HepG2 (cell line): ENCODE measurements at regions not wholly inside any gene's neighbourhood (a gene's known extent, or its start where the extent isn't known, plus 50 kb on each side); places are given as distances from the start of the nearest gene placed in this dataset.

Experiments used
- BATF2 ChIP-seq: sonication (generic); formaldehyde crosslinking; IDR thresholded peaks from 2 replicates; pipeline ENCODE4 v1.8.0; 2022; ENCODE audit warnings: mild to moderate bottlenecking, missing genetic modification reagents, moderate library complexity
- CEBPZ ChIP-seq: IDR thresholded peaks from 2 replicates; pipeline ENCODE4 v1.6.1; 2012; ENCODE audit warnings: low read length, improper control_type of control experiment
- CENPT ChIP-seq: sonication (generic); formaldehyde crosslinking; IDR thresholded peaks from 2 replicates; pipeline ENCODE4 v1.8.0; 2022; ENCODE audit warnings: low read depth, mild to moderate bottlenecking, moderate library complexity, missing genetic modification reagents
- CHCHD3 ChIP-seq: sonication (generic); formaldehyde crosslinking; IDR thresholded peaks from 2 replicates; pipeline ENCODE4 v1.8.0; 2022; ENCODE audit warnings: mild to moderate bottlenecking, missing genetic modification reagents, moderate library complexity
- ELF4 ChIP-seq: sonication (generic); formaldehyde crosslinking; IDR thresholded peaks from 2 replicates; pipeline ENCODE4 v1.5.0; 2020; ENCODE audit warnings: missing genetic modification reagents, mild to moderate bottlenecking, moderate library complexity, borderline replicate concordance
- FOXM1 ChIP-seq: sonication (generic); formaldehyde crosslinking; IDR thresholded peaks from 2 replicates; pipeline ENCODE4 v1.5.0; 2020; ENCODE audit warnings: missing genetic modification reagents
- FOXO4 ChIP-seq: sonication (generic); formaldehyde crosslinking; conservative IDR thresholded peaks from 2 replicates; pipeline ENCODE4 v1.8.1; 2023; ENCODE audit warnings: missing genetic modification reagents
- HDAC2 ChIP-seq: sonication (generic); formaldehyde crosslinking; IDR thresholded peaks from 2 replicates; pipeline ENCODE4 v1.4.0; 2020; ENCODE audit warnings: missing genetic modification reagents
- KDM5B ChIP-seq: sonication (generic); formaldehyde crosslinking; IDR thresholded peaks from 2 replicates; pipeline ENCODE4 v1.4.0; 2020; ENCODE audit warnings: missing genetic modification reagents, mild to moderate bottlenecking, borderline replicate concordance
- KLF11 ChIP-seq: IDR thresholded peaks from 2 replicates; pipeline ENCODE4 v1.6.1; 2016; ENCODE audit warnings: missing compliant biosample characterization
- LCORL ChIP-seq, 2 experiments: fragments of 450-650 bp in 1 of 2; sonication (generic) in 1 of 2; formaldehyde crosslinking in 1 of 2; IDR thresholded peaks; 2 replicates each; pipeline versions ENCODE4 v1.5.0 to v1.6.1; 2017 to 2020; ENCODE audit warnings: antibody characterized with exemption in 1 of 2, missing genetic modification reagents in 1 of 2
- NFATC3 ChIP-seq: sonication (generic); formaldehyde crosslinking; IDR thresholded peaks from 2 replicates; pipeline ENCODE4 v1.5.1; 2020; ENCODE audit warnings: mild to moderate bottlenecking, missing genetic modification reagents
- NKX3-1 ChIP-seq: sonication (generic); formaldehyde crosslinking; IDR thresholded peaks from 2 replicates; pipeline ENCODE4 v1.5.0; 2020; ENCODE audit warnings: missing genetic modification reagents
- SAFB2 ChIP-seq: sonication (generic); formaldehyde crosslinking; IDR thresholded peaks from 2 replicates; pipeline ENCODE4 v1.5.1; 2020; ENCODE audit warnings: missing genetic modification reagents, low read depth, mild to moderate bottlenecking, borderline replicate concordance
- ZKSCAN5 ChIP-seq: sonication (generic); formaldehyde crosslinking; IDR thresholded peaks from 2 replicates; pipeline ENCODE4 v1.5.1; 2020; ENCODE audit warnings: mild to moderate bottlenecking, missing genetic modification reagents
- ZNF550 ChIP-seq: sonication (generic); formaldehyde crosslinking; IDR thresholded peaks from 2 replicates; pipeline ENCODE4 v1.4.0; 2020; ENCODE audit warnings: mild to moderate bottlenecking, missing genetic modification reagents, borderline replicate concordance
- ZNF577 ChIP-seq: sonication (generic); formaldehyde crosslinking; IDR thresholded peaks from 2 replicates; pipeline ENCODE4 v1.4.0; 2020; ENCODE audit warnings: mild to moderate bottlenecking, low read depth, missing genetic modification reagents, borderline replicate concordance
- ZNF629 ChIP-seq: sonication (generic); formaldehyde crosslinking; conservative IDR thresholded peaks from 2 replicates; pipeline ENCODE4 v1.5.0; 2020; ENCODE audit warnings: missing genetic modification reagents
- ZNF775 ChIP-seq: sonication (generic); formaldehyde crosslinking; IDR thresholded peaks from 2 replicates; pipeline ENCODE4 v1.4.0; 2020; ENCODE audit warnings: missing genetic modification reagents, mild to moderate bottlenecking, moderate library complexity, borderline replicate concordance
- TF ChIP-seq, protein P1 (sequence below): sonication (generic); formaldehyde crosslinking; IDR thresholded peaks from 2 replicates; pipeline ENCODE4 v1.4.0; 2020; ENCODE audit warnings: missing genetic modification reagents
- TF ChIP-seq, protein P2 (sequence below): IDR thresholded peaks from 2 replicates; pipeline ENCODE4 v1.6.1; 2018; ENCODE audit warnings: missing genetic modification reagents
- TF ChIP-seq, protein P3 (sequence below): sonication (generic); formaldehyde crosslinking; IDR thresholded peaks from 2 replicates; pipeline ENCODE4 v1.8.0; 2022; ENCODE audit warnings: mild to moderate bottlenecking, missing genetic modification reagents, moderate library complexity

DNA sequence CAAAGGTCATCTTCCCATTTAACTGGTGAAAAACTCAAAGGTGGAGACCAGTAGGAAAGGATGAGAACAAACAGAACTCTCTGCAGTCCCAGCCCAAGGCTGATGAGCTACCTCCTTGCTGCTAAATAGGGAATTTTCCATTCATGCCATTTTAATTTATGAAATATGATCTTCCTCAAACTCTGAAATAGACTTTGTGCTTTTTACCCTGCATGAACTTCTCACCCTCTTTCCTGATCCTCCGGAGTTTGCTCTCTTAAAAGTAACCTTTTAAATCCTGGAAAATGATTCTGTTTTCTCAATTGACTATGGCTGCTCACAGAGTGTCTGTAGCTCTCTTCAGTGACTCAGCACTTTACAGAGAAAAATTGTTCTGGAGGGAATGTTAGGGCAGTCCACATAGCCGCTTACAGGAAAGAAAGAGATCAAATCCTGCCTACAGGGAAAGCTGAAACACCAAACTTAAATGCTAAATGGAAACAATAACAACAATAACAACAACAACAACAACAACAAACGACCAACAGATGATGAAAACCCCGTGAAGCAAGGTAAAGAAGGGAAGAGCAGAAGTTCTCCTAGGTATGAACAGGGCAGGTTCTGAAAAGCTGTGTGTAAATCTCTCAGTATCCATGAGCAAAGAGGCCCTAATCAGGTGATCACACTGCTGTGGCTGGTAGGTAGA is 79.8 kb upstream of the SESTD1 start (continued):
- TF ChIP-seq HDAC2 (CRISPR knock-in tag) (no peak; the same call in 1 of the 2 replicates), CEBPZ (no peak), ZNF775 (CRISPR knock-in tag) (no peak), FOXO4 (CRISPR knock-in tag) (no peak), ZKSCAN5 (CRISPR knock-in tag) (no peak), NKX3-1 (CRISPR knock-in tag) (peak; percentile 46; the same call in 1 of the 2 replicates), ZNF550 (CRISPR knock-in tag) (no peak), SAFB2 (CRISPR knock-in tag) (no peak), ELF4 (CRISPR knock-in tag) (no peak), KDM5B (CRISPR knock-in tag) (no peak), KLF11 (CRISPR knock-in tag) (no peak), NFATC3 (CRISPR knock-in tag) (no peak), BATF2 (CRISPR knock-in tag) (no peak), LCORL (IDR thresholded peaks at IDR 0.05) (no peak), LCORL (CRISPR knock-in tag; IDR thresholded peaks at IDR 0.05) (no peak), FOXM1 (no peak), CENPT (CRISPR knock-in tag) (no peak), CHCHD3 (CRISPR knock-in tag) (no peak), ZNF577 (CRISPR knock-in tag) (no peak), ZNF629 (CRISPR knock-in tag) (peak; percentile 93)
- TF ChIP-seq, protein P1, sequence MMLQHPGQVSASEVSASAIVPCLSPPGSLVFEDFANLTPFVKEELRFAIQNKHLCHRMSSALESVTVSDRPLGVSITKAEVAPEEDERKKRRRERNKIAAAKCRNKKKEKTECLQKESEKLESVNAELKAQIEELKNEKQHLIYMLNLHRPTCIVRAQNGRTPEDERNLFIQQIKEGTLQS (CRISPR knock-in tag): no peak
- TF ChIP-seq, protein P2, sequence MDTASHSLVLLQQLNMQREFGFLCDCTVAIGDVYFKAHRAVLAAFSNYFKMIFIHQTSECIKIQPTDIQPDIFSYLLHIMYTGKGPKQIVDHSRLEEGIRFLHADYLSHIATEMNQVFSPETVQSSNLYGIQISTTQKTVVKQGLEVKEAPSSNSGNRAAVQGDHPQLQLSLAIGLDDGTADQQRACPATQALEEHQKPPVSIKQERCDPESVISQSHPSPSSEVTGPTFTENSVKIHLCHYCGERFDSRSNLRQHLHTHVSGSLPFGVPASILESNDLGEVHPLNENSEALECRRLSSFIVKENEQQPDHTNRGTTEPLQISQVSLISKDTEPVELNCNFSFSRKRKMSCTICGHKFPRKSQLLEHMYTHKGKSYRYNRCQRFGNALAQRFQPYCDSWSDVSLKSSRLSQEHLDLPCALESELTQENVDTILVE (CRISPR knock-in tag): no peak
- TF ChIP-seq, protein P3, sequence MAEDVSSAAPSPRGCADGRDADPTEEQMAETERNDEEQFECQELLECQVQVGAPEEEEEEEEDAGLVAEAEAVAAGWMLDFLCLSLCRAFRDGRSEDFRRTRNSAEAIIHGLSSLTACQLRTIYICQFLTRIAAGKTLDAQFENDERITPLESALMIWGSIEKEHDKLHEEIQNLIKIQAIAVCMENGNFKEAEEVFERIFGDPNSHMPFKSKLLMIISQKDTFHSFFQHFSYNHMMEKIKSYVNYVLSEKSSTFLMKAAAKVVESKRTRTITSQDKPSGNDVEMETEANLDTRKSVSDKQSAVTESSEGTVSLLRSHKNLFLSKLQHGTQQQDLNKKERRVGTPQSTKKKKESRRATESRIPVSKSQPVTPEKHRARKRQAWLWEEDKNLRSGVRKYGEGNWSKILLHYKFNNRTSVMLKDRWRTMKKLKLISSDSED (CRISPR knock-in tag): no peak
